GM18873 (cell line): ENCODE measurements at regions not wholly inside any gene's neighbourhood (a gene's known extent, or its start where the extent isn't known, plus 50 kb on each side); places are given as distances from the start of the nearest gene placed in this dataset.
A peak's percentile ranks its signal among the peaks of the same experiment; 100 is the strongest.

Source experiments
- ATAC-seq: cut with Tn5 transposase; IDR thresholded peaks from one replicate; pipeline ENCODE4 v1.9.1; 2021; ENCODE audit warnings: mild to moderate bottlenecking, moderate library complexity, moderate number of reproducible peaks; ENCODE audit not compliant: unreplicated experiment, low FRiP score

DNA sequence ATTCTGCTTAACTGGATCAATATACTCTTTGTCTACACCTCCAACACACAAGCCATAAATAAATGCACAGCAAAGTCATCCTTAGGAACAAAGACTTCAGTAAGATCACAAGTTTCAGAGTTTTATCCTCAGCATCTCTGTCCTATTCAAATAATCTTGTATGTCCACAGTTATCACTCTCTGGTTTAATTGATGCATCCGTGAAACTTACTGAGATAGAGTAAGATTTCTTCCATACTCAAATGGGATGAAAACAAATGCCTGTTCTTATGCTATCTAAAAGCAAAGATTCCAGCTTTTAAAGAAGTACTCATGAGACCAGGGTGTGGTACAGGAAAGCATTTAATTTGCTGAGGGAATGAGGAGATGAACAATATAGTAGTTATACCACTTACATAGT is 184.6 kb upstream of the SLC7A11 start:
- no peak for ATAC-seq

- no peak for ATAC-seq
Measured at GRCh38 chr4:138420471-138420870, 178.3 kb upstream of the SLC7A11 start.

DNA sequence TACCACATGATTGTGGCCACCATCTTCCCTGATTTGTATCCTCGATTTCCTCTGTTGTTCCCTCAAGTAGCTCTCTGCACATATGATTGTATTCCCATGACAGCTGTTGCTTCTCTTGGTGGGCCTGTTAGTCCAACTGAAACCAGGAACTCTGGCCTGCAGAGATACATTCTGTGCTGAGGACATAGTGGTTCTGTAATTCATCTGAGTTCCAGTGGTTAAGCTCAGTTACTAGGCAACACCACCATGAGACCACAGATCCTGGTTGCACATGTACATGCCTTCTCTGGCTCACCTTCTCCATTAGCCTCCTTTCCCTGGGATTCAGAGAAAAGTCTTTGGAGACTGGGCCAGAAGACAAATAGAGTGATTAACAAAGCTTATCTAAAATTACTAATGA is 172.1 kb upstream of the SLC7A11 start:
- ATAC-seq = no peak

- no peak for ATAC-seq
Measured at GRCh38 chr4:138413273-138413672, 171.1 kb upstream of the SLC7A11 start.

- no peak for ATAC-seq
Measured at GRCh38 chr4:138412847-138413246, 170.7 kb upstream of the SLC7A11 start.

DNA sequence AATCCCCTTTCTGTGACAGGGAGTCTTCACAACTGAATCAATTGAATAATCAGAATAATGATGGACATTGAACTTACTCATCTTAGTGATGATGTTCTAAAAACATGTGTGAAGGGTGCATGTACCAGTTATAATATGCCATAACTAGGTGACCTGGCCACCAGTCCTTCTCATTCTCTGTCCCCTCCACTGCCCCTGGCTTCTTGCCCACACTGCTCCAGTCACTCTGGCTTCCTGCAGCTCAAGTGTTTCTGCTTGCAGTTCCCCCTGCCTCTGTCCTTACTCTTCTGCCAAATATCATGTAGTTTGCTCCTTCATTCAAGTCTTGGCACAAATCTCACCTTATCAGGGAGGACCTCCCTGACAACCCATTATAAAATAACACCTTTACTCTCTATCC is 168.1 kb upstream of the SLC7A11 start:
- no peak for ATAC-seq

DNA sequence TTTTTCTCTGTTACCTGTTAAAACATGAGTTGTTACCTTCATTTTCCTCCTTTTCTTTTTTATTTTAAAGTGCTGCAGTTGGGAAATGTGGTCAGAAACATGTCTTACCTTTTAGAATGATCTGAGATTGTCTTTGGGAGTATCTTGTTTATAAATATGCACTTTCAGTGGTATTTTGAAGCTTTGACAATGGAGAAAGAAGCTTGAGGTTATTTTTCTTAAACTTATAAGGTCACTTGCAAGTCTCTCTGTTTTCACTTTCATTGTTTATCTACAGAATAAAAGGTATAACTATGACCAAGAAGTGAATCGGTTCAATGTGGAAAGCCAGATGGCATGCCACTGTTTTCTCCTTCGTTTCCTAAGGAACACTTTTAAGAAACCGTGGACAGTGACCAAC is 167.5 kb upstream of the SLC7A11 start:
- ATAC-seq = no peak

DNA sequence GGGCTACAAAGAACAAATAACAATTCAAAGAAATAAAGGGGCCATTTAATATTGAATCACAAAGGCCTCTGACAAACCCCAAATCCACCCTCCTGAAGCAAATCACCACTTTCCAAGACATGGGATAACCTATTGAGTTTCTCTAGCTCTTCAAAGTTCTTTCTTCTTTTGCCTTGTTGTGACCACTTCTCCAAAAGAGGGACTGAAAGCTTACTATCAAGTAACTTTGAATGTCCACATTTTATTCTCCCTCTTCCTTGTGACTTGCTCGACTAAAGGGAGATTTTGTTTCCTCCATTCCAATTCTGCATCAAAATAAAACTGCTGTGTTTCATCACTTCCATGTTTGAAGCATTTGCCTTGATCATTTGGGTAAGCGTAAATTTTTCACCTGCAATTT is 166.6 kb upstream of the SLC7A11 start:
- no peak for ATAC-seq

DNA sequence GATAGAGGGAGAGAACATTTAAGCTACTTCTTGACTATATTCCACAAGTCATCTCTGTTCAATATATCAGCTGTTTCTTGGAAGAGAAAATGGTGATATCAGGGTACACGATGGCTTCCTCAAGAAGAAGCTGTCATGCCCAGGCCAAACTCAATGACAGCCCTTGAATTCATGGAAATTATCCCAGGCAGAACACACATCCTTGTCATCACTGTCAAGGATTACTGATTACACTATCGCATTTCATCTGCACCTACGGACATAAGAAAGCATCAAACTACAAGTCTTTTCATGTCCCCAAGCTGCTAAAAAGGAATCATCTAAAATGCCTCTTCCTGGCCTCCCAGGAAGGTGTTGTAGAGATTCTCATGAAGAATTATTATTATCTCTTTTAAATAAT is 165.2 kb upstream of the SLC7A11 start:
- no peak for ATAC-seq

DNA sequence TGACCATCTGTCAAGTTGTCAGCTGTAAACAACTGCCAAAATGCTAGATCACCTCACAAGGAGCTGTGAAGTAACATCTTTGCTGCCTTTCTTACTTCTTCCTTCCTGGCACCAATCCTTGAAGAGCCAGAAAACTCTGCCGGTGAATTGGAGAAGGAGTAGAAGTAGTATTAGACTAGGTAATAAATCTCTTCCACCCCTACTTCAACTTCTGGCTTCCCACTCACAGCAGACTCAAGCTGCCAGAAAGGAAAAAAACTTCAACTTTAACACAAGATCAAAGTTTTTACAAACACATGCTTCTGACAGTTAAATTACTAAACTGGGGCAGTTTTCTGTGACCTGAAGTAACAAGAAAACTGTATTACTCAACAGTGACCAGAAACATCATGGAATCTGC is 164.7 kb upstream of the SLC7A11 start:
- ATAC-seq = no peak

- peak; percentile 58 for ATAC-seq
Measured at GRCh38 chr4:138405934-138406567, 163.9 kb upstream of the SLC7A11 start.

GRCh38 chr4:138405466-138405891 is 163.3 kb upstream of the SLC7A11 start:
- ATAC-seq = peak; percentile 73

GRCh38 chr4:138404801-138405200 is 162.7 kb upstream of the SLC7A11 start:
- no peak for ATAC-seq

- ATAC-seq = no peak
Measured at GRCh38 chr4:138404251-138404650, 162.1 kb upstream of the SLC7A11 start.

- no peak for ATAC-seq
Measured at GRCh38 chr4:138401334-138401733, 159.2 kb upstream of the SLC7A11 start.

GRCh38 chr4:138400543-138400942 is 158.4 kb upstream of the SLC7A11 start:
- no peak for ATAC-seq

- ATAC-seq = no peak
Measured at GRCh38 chr4:138400066-138400465, 157.9 kb upstream of the SLC7A11 start.

DNA sequence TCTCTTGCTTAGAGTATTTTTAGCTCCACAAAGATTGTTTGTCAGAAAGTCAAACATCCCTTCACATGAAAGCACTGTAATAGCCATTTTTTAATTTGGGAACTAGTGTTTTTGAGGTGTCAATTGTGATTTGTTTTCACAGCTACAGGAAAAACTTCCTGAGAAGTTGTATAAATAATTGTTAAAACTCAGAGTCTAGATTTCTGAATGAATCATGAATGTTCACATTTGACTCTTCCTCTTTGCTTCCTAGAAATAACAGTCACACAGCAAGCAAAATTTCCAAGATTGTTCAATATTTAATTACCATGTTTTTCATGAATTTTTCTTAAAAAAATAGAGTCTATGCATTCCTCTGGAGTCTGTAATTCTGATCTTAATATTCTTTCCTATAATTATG is 156.9 kb upstream of the SLC7A11 start:
- ATAC-seq = no peak

GRCh38 chr4:138398322-138398721 is 156.2 kb upstream of the SLC7A11 start:
- ATAC-seq = no peak

- no peak for ATAC-seq
Measured at GRCh38 chr4:138393886-138394610, 151.9 kb upstream of the SLC7A11 start.

GRCh38 chr4:138392751-138393308 is 150.7 kb upstream of the SLC7A11 start:
- ATAC-seq = no peak
